ENCODE measurements at regions not wholly inside any gene's neighbourhood (a gene's known extent, or its start where the extent isn't known, plus 50 kb on each side); places are given as distances from the start of the nearest gene placed in this dataset.

GRCh38 chr12:73083736-73084135 lies 811.6 kb downstream of the TRHDE start:
- H3K27ac ChIP-seq (ENCODE audit: low read depth, low read length, poor library complexity, severe bottlenecking) = no peak overlapping the region
- TF ChIP-seq CTCF (conservative IDR thresholded peaks at IDR 0.05; ENCODE audit: low read depth, low read length) (no peak), EZH2 (IDR thresholded peaks at IDR 0.05; ENCODE audit: borderline replicate concordance, low read depth, low read length, poor library complexity, severe bottlenecking) (no peak)
- no peaks in the 10 kb centered on the region for H3K4me1 ChIP-seq (ENCODE audit: insufficient read depth, low read length, poor library complexity, severe bottlenecking)
- no peak for DNase-seq (ENCODE audit: low spot score)
- H3K36me3 ChIP-seq (ENCODE audit: insufficient read depth, low read length, poor library complexity, severe bottlenecking) = no peaks in the 10 kb centered on the region
- no peaks in the 10 kb centered on the region for H3K27me3 ChIP-seq (replicated peaks; ENCODE audit: insufficient read depth, low read depth, low read length, poor library complexity)
- H3K9me3 ChIP-seq (ENCODE audit: low read depth, low read length, poor library complexity, severe bottlenecking) = no peaks in the 10 kb centered on the region
- intact Hi-C loops (cut with micrococcal nuclease; ENCODE audit: unreplicated experiment) = no loop called here
- no TSS peak for BruUV-seq (replicated peaks)
- ChIA-PET POLR2A (ENCODE audit: low non-redundant PET) (no interaction called here), CTCF (no interaction called here)
- H3K4me3 ChIP-seq (ENCODE audit: low read depth, low read length, poor library complexity, severe bottlenecking) = no peak overlapping the region

- H3K4me3 ChIP-seq (ENCODE audit: low read depth, low read length, poor library complexity, severe bottlenecking) = no peak overlapping the region
- DNase-seq (ENCODE audit: low spot score) = no peak
- no TSS peak for BruUV-seq (replicated peaks)
- H3K27ac ChIP-seq (ENCODE audit: low read depth, low read length, poor library complexity, severe bottlenecking) = no peak overlapping the region
- CTCF ChIA-PET = no interaction called here
- POLR2A ChIA-PET (ENCODE audit: low non-redundant PET) = no interaction called here
- H3K36me3 ChIP-seq (ENCODE audit: insufficient read depth, low read length, poor library complexity, severe bottlenecking) = no peaks in the 10 kb centered on the region
- intact Hi-C loops (cut with micrococcal nuclease; ENCODE audit: unreplicated experiment) = no loop called here
- H3K4me1 ChIP-seq (ENCODE audit: insufficient read depth, low read length, poor library complexity, severe bottlenecking) = no peaks in the 10 kb centered on the region
- no peaks in the 10 kb centered on the region for H3K9me3 ChIP-seq (ENCODE audit: low read depth, low read length, poor library complexity, severe bottlenecking)
- TF ChIP-seq EZH2 (IDR thresholded peaks at IDR 0.05; ENCODE audit: borderline replicate concordance, low read depth, low read length, poor library complexity, severe bottlenecking) = no peak
- no peak for TF ChIP-seq CTCF (conservative IDR thresholded peaks at IDR 0.05; ENCODE audit: low read depth, low read length)
- no peaks in the 10 kb centered on the region for H3K27me3 ChIP-seq (replicated peaks; ENCODE audit: insufficient read depth, low read depth, low read length, poor library complexity)
Observed at GRCh38 chr12:73106296-73106695, 834.1 kb downstream of the TRHDE start.

- DNase-seq (ENCODE audit: low spot score) = no peak
- CTCF ChIA-PET = no interaction called here
- intact Hi-C loops (cut with micrococcal nuclease; ENCODE audit: unreplicated experiment) = no loop called here
- POLR2A ChIA-PET (ENCODE audit: low non-redundant PET) = no interaction called here
- H3K27me3 ChIP-seq (replicated peaks; ENCODE audit: insufficient read depth, low read depth, low read length, poor library complexity) = no peaks in the 10 kb centered on the region
- H3K27ac ChIP-seq (ENCODE audit: low read depth, low read length, poor library complexity, severe bottlenecking) = no peak overlapping the region
- no TSS peak for BruUV-seq (replicated peaks)
- H3K4me3 ChIP-seq (ENCODE audit: low read depth, low read length, poor library complexity, severe bottlenecking) = no peak overlapping the region
- no peaks in the 10 kb centered on the region for H3K36me3 ChIP-seq (ENCODE audit: insufficient read depth, low read length, poor library complexity, severe bottlenecking)
- no peaks in the 10 kb centered on the region for H3K4me1 ChIP-seq (ENCODE audit: insufficient read depth, low read length, poor library complexity, severe bottlenecking)
- TF ChIP-seq EZH2 (IDR thresholded peaks at IDR 0.05; ENCODE audit: borderline replicate concordance, low read depth, low read length, poor library complexity, severe bottlenecking) (no peak), CTCF (conservative IDR thresholded peaks at IDR 0.05; ENCODE audit: low read depth, low read length) (no peak)
- H3K9me3 ChIP-seq (ENCODE audit: low read depth, low read length, poor library complexity, severe bottlenecking) = no peaks in the 10 kb centered on the region
Observed at GRCh38 chr12:73106896-73107295, 834.7 kb downstream of the TRHDE start.

All from A673 (cell line).